Loucy (cell line): ENCODE measurements at regions not wholly inside any gene's neighbourhood (a gene's known extent, or its start where the extent isn't known, plus 50 kb on each side); places are given as distances from the start of the nearest gene placed in this dataset.

ENCODE experiments used
- CTCF ChIP-seq: fragments of 200-600 bp; sonication (generic); conservative IDR thresholded peaks from 2 replicates; pipeline ENCODE4 v1.5.1; 2014; ENCODE audit warnings: mild to moderate bottlenecking, antibody characterized with exemption, low read length
- EZH2phosphoT487 ChIP-seq: fragments of 200-600 bp; IDR thresholded peaks from 2 replicates; pipeline ENCODE4 v1.6.1; 2018; ENCODE audit warnings: antibody characterized with exemption, mild to moderate bottlenecking, moderate library complexity, borderline replicate concordance

GRCh38 chr10:31157123-31158010 is 125.7 kb upstream of the ZNF438 start:
- TF ChIP-seq CTCF = no peak
- no peak for TF ChIP-seq EZH2phosphoT487
